RWPE2 (cell line): ENCODE measurements at regions not wholly inside any gene's neighbourhood (a gene's known extent, or its start where the extent isn't known, plus 50 kb on each side); places are given as distances from the start of the nearest gene placed in this dataset.

Experiments
- ATAC-seq: fragments of 200-7000 bp; cut with Tn5 transposase; 3 replicates; pipeline ENCODE4 v1.9.1; 2021; ENCODE audit warnings: low read depth
- DNase-seq: peaks from one replicate; pipeline ENCODE4 v3.0.0-alpha.2; 2020; ENCODE audit warnings: low spot score
- H3K27ac ChIP-seq: fragments of 450-650 bp; 2 replicates; pipeline ENCODE4 v1.5.1; 2017; ENCODE audit warnings: mild to moderate bottlenecking; ENCODE audit not compliant: poor library complexity, severe bottlenecking
- H3K27me3 ChIP-seq: fragments of 250-450 bp; sonication (Bioruptor Pico); 2 replicates; pipeline ENCODE4 v1.5.1; 2021; ENCODE audit warnings: mild to moderate bottlenecking, moderate library complexity; ENCODE audit not compliant: insufficient read depth, poor library complexity, severe bottlenecking
- H3K36me3 ChIP-seq: fragments of 250-450 bp; sonication (Bioruptor Pico); 2 replicates; pipeline ENCODE4 v1.5.1; 2020; ENCODE audit warnings: low read depth, mild to moderate bottlenecking, moderate library complexity
- H3K4me1 ChIP-seq: fragments of 250-450 bp; sonication (Bioruptor Pico); 2 replicates; pipeline ENCODE4 v1.5.1; 2021; ENCODE audit warnings: mild to moderate bottlenecking, moderate library complexity; ENCODE audit not compliant: insufficient read depth, poor library complexity, severe bottlenecking
- H3K4me3 ChIP-seq: fragments of 250-450 bp; sonication (Bioruptor Pico); 2 replicates; pipeline ENCODE4 v1.5.1; 2021; ENCODE audit warnings: mild to moderate bottlenecking, moderate library complexity; ENCODE audit not compliant: severe bottlenecking
- H3K9me3 ChIP-seq: fragments of 250-450 bp; sonication (Bioruptor Pico); 2 replicates; pipeline ENCODE4 v1.5.1; 2021; ENCODE audit warnings: mild to moderate bottlenecking, moderate library complexity; ENCODE audit not compliant: severe bottlenecking
- CTCF ChIP-seq: fragments of 450-650 bp; IDR thresholded peaks from one replicate; pipeline ENCODE4 v1.5.1; 2017; ENCODE audit warnings: mild to moderate bottlenecking, moderate library complexity; ENCODE audit not compliant: poor library complexity, severe bottlenecking

DNA sequence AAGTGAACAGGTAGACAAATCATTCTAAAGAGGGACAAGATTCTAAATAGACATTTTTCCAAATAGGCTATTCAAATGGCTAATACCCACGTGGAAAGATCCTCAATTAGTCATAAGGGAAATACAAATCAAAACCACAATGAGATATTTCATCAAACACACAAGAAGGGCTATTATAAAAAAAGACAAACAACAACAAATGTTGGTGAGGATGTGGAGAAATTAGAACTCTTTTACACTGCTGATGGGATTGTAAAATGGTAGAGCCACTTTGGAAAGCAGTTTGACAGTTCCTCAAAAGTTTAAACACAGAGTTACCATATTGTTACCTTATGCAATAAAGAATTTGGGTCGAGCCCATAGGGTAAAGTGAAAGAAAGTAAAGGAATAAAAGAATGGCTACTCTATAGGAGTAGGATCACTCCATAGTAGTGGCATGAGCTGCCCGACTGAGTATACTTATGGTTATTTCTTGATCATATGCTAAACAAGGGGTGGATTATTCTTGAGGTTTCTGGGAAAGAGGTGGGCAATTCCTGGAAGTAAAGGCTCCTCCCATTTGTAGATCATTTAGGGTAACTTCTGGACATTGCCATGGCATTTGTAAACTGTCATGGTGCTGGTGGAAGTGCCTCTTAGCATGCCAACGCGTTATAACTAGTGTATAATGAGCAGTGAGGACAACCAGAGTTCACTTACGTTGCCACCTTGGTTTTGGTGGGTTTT is 58.9 kb upstream of the FAM9C start:
- TF ChIP-seq CTCF, result no peak
- Histone ChIP-seq H3K9me3 (no peaks in the 10 kb centered on the region), H3K4me1 (peaks cover 21% of the 10 kb centered on the region), H3K36me3 (no peaks in the 10 kb centered on the region), H3K4me3 (no peak overlapping the region), H3K27me3 (no peaks in the 10 kb centered on the region), H3K27ac (no peak overlapping the region)
- DNase-seq (no peak), ATAC-seq (no peak)

DNA sequence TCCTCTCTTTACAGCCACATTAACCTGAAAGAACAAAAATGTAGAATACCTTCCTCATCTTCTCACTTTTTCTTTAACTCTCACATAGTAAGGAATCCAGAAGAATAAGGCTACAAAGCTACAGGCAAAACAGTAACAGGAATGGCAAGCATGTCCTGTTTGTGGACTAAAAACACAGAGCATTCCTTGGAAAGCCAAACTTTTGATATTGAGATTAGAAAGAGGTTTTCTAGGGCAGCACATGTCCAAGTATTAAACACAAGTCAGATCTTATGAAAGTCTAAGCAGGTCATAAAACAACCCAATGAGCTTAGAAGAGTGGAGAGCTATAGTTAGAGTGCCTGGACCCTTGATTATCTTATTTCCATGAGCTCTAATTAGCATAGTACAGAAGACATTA is 58.2 kb upstream of the FAM9C start:
- Histone ChIP-seq H3K4me3 (no peak overlapping the region), H3K27me3 (no peaks in the 10 kb centered on the region), H3K36me3 (no peaks in the 10 kb centered on the region), H3K27ac (peak overlapping the region; percentile 47), H3K4me1 (peaks cover 21% of the 10 kb centered on the region), H3K9me3 (no peaks in the 10 kb centered on the region)
- no peak for DNase-seq
- no peak for TF ChIP-seq CTCF
- ATAC-seq, result no peak

DNA sequence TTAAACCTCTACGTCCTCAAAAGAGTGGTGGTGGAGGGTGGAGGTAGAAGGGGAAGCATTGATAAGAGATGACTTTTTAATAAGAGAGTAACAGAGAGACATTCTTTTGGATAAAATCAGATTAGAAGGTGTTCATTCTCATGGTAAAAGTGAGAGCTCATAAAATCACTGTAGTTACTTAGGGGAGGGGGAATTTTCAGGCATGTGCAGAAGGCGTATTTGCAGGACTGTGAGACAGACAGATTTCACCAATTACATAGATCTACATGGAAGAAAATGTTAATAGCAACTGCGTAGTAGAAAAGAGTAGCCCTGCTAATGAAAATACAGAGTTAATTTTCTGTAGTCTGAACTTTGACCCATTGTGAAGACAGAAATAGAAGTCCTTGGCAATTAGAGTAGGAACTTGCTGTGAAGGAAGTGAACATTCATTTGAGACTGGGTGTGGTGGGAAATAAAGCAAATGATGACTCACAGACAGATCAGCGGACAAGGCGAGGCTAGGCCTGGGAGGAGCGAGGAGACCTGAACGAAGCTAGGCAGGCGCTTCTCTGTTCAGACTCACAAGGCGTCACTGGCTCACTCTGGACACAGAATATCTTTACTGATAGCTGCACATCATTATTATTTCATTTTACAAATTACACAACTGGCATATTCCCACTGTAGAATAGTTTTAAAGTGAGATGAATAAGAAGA is 57.2 kb upstream of the FAM9C start:
- no peaks in the 10 kb centered on the region for H3K27me3 ChIP-seq
- no peak overlapping the region for H3K4me3 ChIP-seq
- no peak for TF ChIP-seq CTCF
- H3K27ac ChIP-seq, result peak overlapping the region; percentile 47
- H3K9me3 ChIP-seq, result no peaks in the 10 kb centered on the region
- DNase-seq (peak; percentile 73), ATAC-seq (peak; percentile 100)
- H3K36me3 ChIP-seq, result no peaks in the 10 kb centered on the region
- peaks cover 21% of the 10 kb centered on the region for H3K4me1 ChIP-seq

DNA sequence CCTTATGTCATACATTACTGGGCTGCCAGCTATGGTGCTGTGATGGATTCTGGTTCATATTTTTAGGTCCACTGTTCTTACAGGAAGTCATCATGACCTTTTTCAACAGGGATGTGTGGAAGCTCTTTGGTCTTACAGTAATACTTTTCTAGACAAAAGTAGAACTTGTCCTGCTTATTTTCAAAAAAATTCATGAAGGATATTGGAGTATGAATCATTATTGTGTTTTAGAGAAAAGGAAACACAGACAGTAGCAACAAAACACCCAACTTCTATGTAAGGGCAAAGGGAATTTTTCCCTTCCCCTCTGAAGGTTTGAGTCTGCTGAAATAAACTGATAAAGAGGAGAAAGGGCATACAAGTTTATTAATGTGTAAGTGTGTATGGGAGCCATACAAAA is 54.7 kb upstream of the FAM9C start:
- ATAC-seq (no peak), DNase-seq (no peak)
- Histone ChIP-seq H3K27me3 (no peaks in the 10 kb centered on the region), H3K4me1 (peaks cover 21% of the 10 kb centered on the region), H3K9me3 (no peaks in the 10 kb centered on the region), H3K27ac (no peak overlapping the region), H3K4me3 (no peak overlapping the region), H3K36me3 (no peaks in the 10 kb centered on the region)
- no peak for TF ChIP-seq CTCF

GRCh38 chrX:13096728-13097127 is 52.3 kb upstream of the FAM9C start:
- Histone ChIP-seq H3K9me3 (no peaks in the 10 kb centered on the region), H3K4me1 (peaks cover 9% of the 10 kb centered on the region), H3K4me3 (no peak overlapping the region), H3K27me3 (no peaks in the 10 kb centered on the region), H3K27ac (no peak overlapping the region), H3K36me3 (no peaks in the 10 kb centered on the region)
- no peak for ATAC-seq
- no peak for DNase-seq
- no peak for TF ChIP-seq CTCF
